IMR-90 (cell line): ENCODE measurements at regions not wholly inside any gene's neighbourhood (a gene's known extent, or its start where the extent isn't known, plus 50 kb on each side); places are given as distances from the start of the nearest gene placed in this dataset.

Experiments used
- BHLHE40 ChIP-seq: fragments of 150-350 bp; IDR thresholded peaks from 2 replicates; pipeline ENCODE4 v1.6.1; 2016; ENCODE audit warnings: mild to moderate bottlenecking, low read depth, low read length
- CEBPB ChIP-seq: IDR thresholded peaks from 2 replicates; pipeline ENCODE4 v1.6.1; 2012; ENCODE audit warnings: low read depth, low read length, improper control_type of control experiment
- FOS ChIP-seq: fragments of 150-350 bp; IDR thresholded peaks from 2 replicates; pipeline ENCODE4 v1.6.1; 2016; ENCODE audit warnings: low read depth, low read length
- MXI1 ChIP-seq: IDR thresholded peaks from 2 replicates; pipeline ENCODE4 v1.6.1; 2012; ENCODE audit warnings: low read depth, mild to moderate bottlenecking, low read length, moderate library complexity, borderline replicate concordance
- POLR2A ChIP-seq: IDR thresholded peaks from 2 replicates; pipeline ENCODE4 v1.6.1; 2012; ENCODE audit warnings: mild to moderate bottlenecking, low read depth, low read length
- RAD21 ChIP-seq: IDR thresholded peaks from 2 replicates; pipeline ENCODE4 v1.6.1; 2012; ENCODE audit warnings: low read length, improper control_type of control experiment
- TF ChIP-seq, protein P1 (sequence below): conservative IDR thresholded peaks from 2 replicates; pipeline ENCODE4 v1.5.1; 2012; ENCODE audit warnings: mild to moderate bottlenecking, low read depth, low read length, improper control_type of control experiment
- TF ChIP-seq, protein P2 (sequence below): fragments of 150-350 bp; IDR thresholded peaks from 2 replicates; pipeline ENCODE4 v1.6.1; 2016; ENCODE audit warnings: low read depth, mild to moderate bottlenecking, low read length, moderate library complexity, borderline replicate concordance

DNA sequence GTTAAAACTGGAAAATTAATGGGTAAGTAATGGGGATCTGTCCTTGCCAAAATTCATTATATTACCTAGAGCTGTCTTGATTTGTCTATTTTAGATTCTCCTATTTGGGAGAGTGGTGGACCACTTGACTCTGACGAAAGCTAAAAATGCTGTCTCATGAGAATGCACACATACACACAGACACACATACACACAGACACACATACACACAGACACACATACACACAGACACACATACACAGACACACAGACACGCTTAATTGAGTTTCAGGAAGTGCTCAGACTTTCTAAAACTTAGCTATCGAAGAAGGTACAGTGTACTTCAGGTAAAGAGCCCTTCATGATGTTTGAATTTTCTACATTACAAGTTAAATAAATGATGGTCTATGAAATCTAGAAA is 279.5 kb downstream of the ANKRD50 start:
- TF ChIP-seq, protein P1, sequence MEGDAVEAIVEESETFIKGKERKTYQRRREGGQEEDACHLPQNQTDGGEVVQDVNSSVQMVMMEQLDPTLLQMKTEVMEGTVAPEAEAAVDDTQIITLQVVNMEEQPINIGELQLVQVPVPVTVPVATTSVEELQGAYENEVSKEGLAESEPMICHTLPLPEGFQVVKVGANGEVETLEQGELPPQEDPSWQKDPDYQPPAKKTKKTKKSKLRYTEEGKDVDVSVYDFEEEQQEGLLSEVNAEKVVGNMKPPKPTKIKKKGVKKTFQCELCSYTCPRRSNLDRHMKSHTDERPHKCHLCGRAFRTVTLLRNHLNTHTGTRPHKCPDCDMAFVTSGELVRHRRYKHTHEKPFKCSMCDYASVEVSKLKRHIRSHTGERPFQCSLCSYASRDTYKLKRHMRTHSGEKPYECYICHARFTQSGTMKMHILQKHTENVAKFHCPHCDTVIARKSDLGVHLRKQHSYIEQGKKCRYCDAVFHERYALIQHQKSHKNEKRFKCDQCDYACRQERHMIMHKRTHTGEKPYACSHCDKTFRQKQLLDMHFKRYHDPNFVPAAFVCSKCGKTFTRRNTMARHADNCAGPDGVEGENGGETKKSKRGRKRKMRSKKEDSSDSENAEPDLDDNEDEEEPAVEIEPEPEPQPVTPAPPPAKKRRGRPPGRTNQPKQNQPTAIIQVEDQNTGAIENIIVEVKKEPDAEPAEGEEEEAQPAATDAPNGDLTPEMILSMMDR: no peak
- TF ChIP-seq BHLHE40 (no peak), MXI1 (no peak), RAD21 (no peak), CEBPB (no peak), POLR2A (no peak), FOS (no peak)
- TF ChIP-seq, protein P2, sequence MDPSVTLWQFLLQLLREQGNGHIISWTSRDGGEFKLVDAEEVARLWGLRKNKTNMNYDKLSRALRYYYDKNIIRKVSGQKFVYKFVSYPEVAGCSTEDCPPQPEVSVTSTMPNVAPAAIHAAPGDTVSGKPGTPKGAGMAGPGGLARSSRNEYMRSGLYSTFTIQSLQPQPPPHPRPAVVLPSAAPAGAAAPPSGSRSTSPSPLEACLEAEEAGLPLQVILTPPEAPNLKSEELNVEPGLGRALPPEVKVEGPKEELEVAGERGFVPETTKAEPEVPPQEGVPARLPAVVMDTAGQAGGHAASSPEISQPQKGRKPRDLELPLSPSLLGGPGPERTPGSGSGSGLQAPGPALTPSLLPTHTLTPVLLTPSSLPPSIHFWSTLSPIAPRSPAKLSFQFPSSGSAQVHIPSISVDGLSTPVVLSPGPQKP: no peak
